HG02763 (cell line): ENCODE measurements at regions not wholly inside any gene's neighbourhood (a gene's known extent, or its start where the extent isn't known, plus 50 kb on each side); places are given as distances from the start of the nearest gene placed in this dataset.

Experiments
- ATAC-seq: cut with Tn5 transposase; IDR thresholded peaks from one replicate; pipeline ENCODE4 v1.9.1; 2021; ENCODE audit warnings: mild to moderate bottlenecking, moderate library complexity; ENCODE audit not compliant: unreplicated experiment

DNA sequence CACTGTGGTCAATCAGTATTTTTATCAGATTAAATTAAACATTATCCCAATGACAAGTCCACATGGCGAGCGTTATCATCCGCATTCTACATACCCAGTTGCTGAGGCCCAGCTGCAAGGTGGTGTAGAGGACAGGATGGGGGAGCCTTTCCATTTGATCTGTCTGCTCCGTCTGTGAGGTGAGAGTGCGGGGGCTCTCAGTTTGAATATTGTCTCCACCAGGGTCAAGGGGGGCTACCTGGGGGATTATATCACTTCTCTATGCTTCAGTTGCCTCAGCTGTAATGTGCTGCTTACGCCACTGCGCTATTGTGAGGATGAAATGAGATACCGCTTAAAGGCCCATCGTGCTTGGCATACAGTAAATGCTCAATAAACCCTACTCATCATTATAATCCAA lies 1106.0 kb downstream of the BCL11B start:
- ATAC-seq, result no peak

DNA sequence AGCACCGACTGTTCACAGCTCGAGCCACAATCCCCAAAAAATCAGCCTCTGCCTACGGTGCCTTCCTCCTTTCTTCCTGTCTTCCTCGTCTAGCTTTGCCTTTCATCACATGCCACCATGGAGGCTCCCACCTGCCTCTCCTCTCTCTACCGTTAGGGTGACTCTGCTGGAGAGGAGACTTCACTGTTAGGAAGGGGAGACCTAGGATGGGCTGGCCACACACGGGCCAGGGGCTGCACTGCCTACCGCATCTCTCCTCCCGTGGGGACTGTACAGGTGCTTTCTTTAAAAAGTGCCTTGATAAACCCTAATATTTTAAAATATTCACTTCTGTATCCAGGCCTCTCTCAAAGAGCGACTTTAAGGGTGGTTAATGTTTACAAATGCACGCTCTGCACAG lies 1104.7 kb downstream of the BCL11B start:
- ATAC-seq, result no peak

GRCh38 chr14:98167705-98168104 lies 1104.3 kb downstream of the BCL11B start:
- no peak for ATAC-seq

DNA sequence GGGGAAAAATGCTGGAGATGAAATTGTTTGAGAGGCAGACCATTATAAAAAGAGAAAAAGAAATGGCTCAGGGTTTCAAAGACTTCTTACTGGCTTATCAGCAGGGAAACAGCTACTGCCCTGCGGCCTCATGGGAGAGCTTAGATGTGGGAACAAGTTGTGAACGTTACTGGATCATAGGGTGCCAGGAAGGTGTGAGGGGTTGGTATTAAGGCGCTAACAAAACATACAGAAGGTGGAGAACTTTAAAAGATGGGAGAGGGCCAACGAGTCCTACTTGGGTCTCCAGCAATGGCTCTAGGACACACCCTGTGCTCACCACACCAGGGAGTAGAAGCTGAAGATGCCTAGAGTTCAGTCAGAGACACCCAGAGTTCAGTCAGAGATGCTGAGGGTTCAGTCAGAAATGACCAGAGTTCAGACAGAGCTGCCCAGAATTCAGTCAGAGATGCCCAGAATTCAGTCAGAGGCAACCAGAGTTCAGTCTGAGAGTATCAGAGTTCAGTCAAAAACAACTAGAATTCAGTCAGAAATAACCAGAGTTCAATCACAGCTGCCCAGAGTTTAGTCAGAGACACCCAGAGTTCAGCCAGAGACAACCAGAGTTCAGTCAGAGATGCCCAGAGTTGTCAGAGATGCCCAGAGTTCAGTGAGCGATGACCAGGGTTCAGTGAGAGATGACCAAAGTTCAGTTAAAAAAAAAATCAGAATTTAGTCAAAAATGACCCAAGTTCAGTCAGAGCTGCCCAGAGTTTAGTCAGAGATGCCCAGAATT lies 1103.6 kb downstream of the BCL11B start:
- ATAC-seq, result no peak

- ATAC-seq, result no peak
Measured at GRCh38 chr14:98169170-98169587, 1102.8 kb downstream of the BCL11B start.

- no peak for ATAC-seq
Measured at GRCh38 chr14:98170575-98170974, 1101.4 kb downstream of the BCL11B start.

DNA sequence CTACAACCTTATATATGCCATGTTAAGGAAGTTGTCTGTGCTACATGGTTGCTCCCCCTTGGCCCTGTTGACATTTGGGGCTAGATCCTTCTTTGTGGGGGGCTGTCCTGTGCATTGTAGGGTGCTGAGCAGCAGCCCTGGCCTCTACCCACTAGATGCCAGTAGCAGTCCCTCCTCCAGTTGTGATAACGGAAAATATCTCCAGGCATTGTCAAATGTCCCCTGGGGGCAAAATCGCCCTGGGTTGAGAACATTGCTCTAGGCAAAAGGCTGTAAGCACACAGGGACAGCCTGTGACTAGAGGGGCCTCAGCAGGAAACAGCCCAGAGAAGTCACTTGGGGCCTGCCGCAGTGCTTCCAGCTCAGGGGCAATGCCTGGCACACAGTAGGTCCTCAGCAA lies 1100.3 kb downstream of the BCL11B start:
- no peak for ATAC-seq

DNA sequence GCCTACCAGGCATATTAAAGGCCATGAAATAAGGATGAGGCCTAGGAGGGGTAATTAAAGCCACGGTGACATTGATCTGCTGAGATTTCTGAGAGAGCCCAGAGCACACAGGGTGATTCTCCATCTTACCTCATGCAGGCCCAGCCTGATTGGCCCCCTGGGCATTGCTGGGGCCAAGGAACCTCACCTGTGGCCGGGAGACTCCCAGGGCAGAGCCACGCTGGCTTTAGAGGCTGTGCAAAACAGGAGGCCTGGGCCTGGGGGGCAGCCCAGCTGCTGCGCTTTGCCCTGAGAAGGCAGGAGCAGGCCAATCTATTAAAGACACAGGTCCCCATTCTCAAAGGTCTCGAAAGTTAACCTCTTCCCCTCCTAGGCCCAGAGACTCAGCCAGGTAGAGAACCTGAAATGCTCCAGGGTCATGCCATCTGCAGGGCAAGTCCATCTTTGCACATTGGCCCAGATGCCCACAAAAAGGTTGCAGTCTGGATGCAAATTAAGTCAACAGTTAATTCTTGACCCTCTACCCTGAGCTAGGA lies 1099.7 kb downstream of the BCL11B start:
- no peak for ATAC-seq

DNA sequence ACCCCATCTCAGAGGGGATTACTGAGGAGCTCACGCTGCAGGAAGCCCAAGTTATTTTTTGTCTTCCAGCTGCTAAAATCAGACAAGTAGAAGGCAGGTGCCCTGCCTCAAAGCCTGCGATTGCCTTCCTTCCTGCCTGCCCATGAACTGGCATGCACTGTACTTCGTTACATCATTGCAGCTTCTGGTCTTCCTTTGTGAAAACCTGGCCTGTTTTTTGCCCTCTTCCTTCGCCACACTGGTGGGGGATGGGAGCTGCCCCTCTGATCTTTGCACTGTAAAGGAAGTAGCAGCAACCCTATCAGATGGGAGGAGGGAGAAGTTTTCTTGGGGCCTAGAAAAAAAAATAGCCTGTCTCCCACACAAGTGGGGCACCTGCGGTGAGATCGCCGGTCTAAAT lies 1098.7 kb downstream of the BCL11B start:
- no peak for ATAC-seq

DNA sequence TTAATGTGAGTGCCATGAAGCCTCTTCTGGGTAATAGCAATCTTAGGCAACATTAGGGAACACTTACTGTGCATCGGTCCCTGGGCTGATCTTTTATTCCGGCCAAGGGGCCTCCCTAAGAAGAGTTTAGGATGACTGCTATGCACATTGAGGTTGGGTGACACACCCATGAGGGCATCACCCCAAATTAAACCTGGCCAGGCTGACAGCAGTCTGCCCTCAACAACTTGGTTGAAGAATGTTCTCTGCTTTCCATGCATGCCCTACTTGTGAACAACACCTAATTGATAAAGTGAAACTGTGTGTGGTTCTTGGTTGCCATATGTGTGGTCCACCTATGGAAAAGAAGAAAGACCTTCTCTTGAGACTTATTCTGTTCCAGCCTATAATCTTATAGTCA lies 1098.0 kb downstream of the BCL11B start:
- no peak for ATAC-seq

DNA sequence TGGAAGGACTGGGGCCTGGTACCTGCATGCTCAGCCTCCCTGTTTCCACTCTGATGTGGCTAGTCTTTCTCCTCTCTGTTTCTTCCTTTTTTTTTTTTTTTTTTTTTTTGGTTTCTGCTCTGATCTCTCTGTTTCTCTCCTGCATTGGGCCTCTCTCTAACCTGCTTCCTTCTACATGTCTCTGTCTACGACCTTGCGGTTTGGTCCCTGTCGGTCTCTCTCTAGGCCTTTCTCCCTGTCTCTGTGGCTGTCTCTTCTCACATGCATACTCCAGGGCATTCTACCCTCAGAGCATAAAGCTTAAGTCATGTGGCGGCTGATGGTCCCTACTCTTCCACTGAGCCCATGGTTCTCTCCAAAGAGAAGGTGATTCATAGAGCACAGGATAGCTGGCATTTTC lies 1096.6 kb downstream of the BCL11B start:
- no peak for ATAC-seq

DNA sequence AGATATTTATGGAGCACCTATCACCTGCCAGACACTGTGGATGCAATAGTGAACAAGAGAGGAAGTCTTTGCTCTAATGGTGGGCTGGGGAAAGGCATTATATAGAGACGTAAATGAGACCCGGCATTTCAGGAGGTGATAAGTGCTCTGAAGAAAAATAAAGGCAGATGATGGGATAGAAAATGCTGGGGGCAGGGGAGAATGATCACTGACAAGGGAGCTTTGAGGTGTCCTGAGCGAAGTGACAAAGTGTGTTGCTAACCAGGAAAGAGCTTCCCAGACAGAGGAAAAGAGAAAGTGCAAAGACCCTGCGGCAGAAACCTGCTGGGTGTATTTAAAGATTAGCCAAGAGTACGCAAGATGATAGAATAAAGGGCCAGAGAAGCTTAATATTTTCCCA lies 1096.1 kb downstream of the BCL11B start:
- ATAC-seq, result no peak

DNA sequence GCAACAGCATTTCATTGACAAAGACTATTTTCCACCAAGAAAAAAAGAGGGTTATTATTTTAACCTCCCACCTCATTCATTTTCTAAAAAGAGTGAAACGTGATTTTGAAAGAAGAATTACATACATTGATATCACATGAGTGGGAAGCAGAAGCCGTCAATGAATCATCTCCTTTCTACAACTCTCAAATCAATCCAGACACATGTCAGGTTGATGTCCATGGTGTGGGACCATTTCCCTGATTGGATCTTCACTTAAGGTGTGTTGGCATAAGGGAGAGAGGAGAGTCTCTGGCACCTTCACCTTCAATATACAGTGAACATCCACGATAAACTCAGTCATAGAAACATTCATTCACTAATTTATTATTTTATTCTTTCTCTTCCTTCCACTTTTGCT lies 1095.1 kb downstream of the BCL11B start:
- ATAC-seq, result no peak

- ATAC-seq, result no peak
Measured at GRCh38 chr14:98177551-98177950, 1094.4 kb downstream of the BCL11B start.

DNA sequence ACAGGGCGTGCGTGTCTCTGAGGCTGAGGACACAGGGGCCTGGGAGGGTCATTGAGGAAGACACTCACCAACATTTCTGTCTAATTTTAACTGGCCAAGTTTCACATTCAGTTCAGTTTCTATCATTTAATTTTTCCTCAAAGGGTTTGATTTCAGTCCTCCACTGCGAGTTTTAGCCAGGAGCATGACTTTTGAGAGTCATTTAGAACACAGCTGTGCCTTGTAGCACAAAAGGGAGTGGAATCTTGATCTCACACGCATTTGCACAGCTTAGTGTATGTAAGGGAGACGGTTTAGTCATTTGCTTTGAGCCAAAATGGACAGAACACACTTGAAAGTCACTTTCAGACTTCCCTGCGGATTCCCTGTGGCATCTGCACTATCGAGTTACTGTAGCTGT lies 1090.8 kb downstream of the BCL11B start:
- no peak for ATAC-seq

DNA sequence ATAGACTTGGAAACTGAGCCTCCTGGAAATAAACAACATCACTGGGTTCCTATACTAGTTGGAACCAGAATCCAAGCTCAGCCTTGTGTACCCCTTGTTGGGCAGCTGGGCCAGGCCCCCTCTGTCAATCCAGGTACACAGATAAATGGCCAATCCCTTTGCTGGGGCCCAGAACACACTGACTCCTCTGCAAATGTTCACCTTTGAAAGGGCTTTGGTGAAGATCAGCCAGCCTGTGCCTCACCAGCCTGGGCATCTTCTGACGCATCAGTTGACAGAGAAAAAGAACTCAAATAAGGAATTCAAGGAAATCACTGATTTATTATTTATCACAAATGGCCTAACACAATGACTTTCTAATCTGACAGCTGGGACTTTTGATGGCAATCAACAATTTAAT lies 1090.2 kb downstream of the BCL11B start:
- no peak for ATAC-seq

GRCh38 chr14:98182393-98183055 lies 1089.5 kb downstream of the BCL11B start:
- no peak for ATAC-seq

GRCh38 chr14:98183556-98183955 lies 1088.4 kb downstream of the BCL11B start:
- no peak for ATAC-seq

DNA sequence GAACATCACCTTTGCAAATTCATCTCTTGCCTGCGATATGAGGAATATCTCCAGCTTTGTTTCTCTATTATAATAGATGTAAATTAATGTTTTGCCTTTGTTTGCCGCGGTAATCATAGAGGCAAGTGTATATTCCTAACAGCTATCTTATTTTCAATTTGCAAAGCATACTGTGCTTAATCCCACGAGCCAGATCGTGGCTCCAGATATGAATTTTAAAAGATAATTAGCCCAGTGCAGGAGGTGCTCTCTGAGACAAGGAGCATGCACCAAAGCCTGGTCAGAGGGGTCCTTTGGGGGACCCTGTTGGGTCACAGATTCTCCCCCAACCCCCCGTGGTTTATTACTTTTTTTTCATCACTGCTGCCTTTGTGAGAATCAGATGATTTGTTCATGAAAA lies 1087.5 kb downstream of the BCL11B start:
- no peak for ATAC-seq

DNA sequence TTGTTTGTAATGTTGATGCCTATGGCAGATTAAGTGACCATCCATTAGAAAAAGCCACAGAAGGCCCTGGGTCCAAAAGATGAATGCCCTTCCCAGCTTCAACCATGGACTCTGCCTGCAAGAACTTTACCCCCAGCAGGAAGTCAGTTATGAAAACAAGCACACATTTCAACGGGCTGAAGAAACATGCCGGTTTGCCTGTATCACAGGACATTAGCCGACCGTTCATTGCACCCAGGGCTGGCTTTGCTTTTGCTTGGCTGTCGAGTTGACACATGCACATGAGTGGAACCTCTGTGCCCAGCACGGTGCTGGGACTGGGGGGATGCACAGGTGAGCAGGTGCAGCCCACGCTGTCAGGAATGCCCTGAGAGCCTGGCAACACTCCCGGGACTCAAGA lies 1087.0 kb downstream of the BCL11B start:
- no peak for ATAC-seq

DNA sequence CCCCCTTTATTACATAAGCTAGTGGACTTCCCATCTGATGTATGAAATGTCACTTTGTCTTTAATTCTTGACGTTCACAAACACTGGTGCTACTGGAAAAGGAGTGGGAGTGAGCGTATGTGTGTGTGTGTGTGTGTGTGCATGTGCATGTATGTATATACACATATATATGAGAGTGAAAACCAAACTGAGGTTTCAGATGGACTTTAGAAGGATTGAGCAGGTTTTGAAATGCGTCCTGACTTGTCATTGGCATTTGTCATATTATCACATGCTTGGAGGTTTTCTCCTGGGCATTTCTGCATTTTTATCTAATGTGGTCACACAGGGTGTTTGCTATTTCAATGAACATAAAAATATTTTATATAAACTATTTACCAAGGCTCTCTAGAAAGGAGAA lies 1085.9 kb downstream of the BCL11B start:
- ATAC-seq, result no peak

GRCh38 chr14:98187281-98187680 lies 1084.7 kb downstream of the BCL11B start:
- ATAC-seq, result no peak
